ENCODE measurements at regions not wholly inside any gene's neighbourhood (a gene's known extent, or its start where the extent isn't known, plus 50 kb on each side); places are given as distances from the start of the nearest gene placed in this dataset.
"Not testable (repeated sequence)": the region's sequence is repeated elsewhere in the genome, so short reads cannot be mapped to it uniquely, and the experiment has no call there.

GRCh38 chr11:25218036-25218435, 721.2 kb downstream of the LUZP2 start:
- Histone ChIP-seq H3K36me3 (no peaks in the 10 kb centered on the region), H3K4me1 (no peaks in the 10 kb centered on the region), H4K20me1 (no peaks in the 10 kb centered on the region), H3K4me2 (no peak overlapping the region), H3K9ac (no peak overlapping the region), H3K27me3 (no peaks in the 10 kb centered on the region), H3K9me3 (no peaks in the 10 kb centered on the region), H3K27ac (no peak overlapping the region), H3K4me3 (no peak overlapping the region)
- TF ChIP-seq Cebpa-rat (IDR thresholded peaks at IDR 0.05) = no peak

- Histone ChIP-seq H3K4me2 (no peak overlapping the region), H4K20me1 (no peaks in the 10 kb centered on the region), H3K4me3 (no peak overlapping the region), H3K9ac (no peak overlapping the region), H3K4me1 (no peaks in the 10 kb centered on the region), H3K27me3 (no peaks in the 10 kb centered on the region), H3K27ac (no peak overlapping the region), H3K36me3 (no peaks in the 10 kb centered on the region), H3K9me3 (no peaks in the 10 kb centered on the region)
- no peak for TF ChIP-seq Cebpa-rat (IDR thresholded peaks at IDR 0.05)
These were observed 728.2 kb downstream of the LUZP2 start for GRCh38 chr11:25225078-25225477.

GRCh38 chr11:25242928-25243327, 746.1 kb downstream of the LUZP2 start:
- no peaks in the 10 kb centered on the region for H3K4me1 ChIP-seq
- H3K4me2 ChIP-seq = no peak overlapping the region
- TF ChIP-seq Cebpa-rat (IDR thresholded peaks at IDR 0.05) = no peak
- peaks cover 9% of the 10 kb centered on the region for H3K9me3 ChIP-seq
- H3K4me3 ChIP-seq = no peak overlapping the region
- no peaks in the 10 kb centered on the region for H4K20me1 ChIP-seq
- no peak overlapping the region for H3K27ac ChIP-seq
- H3K9ac ChIP-seq = no peak overlapping the region
- no peaks in the 10 kb centered on the region for H3K27me3 ChIP-seq
- no peaks in the 10 kb centered on the region for H3K36me3 ChIP-seq

GRCh38 chr11:25244126-25244525, 747.3 kb downstream of the LUZP2 start:
- no peak overlapping the region for H3K27ac ChIP-seq
- no peaks in the 10 kb centered on the region for H3K4me1 ChIP-seq
- H3K4me2 ChIP-seq = no peak overlapping the region
- H3K27me3 ChIP-seq = no peaks in the 10 kb centered on the region
- no peak for TF ChIP-seq Cebpa-rat (IDR thresholded peaks at IDR 0.05)
- no peak overlapping the region for H3K4me3 ChIP-seq
- no peaks in the 10 kb centered on the region for H3K36me3 ChIP-seq
- H4K20me1 ChIP-seq = no peaks in the 10 kb centered on the region
- no peak overlapping the region for H3K9ac ChIP-seq
- H3K9me3 ChIP-seq = peaks cover 9% of the 10 kb centered on the region

- Histone ChIP-seq H3K4me1 (no peaks in the 10 kb centered on the region), H3K36me3 (no peaks in the 10 kb centered on the region), H3K4me2 (no peak overlapping the region), H3K9ac (no peak overlapping the region), H3K27ac (no peak overlapping the region), H3K27me3 (no peaks in the 10 kb centered on the region), H3K4me3 (no peak overlapping the region), H3K9me3 (peaks cover 9% of the 10 kb centered on the region), H4K20me1 (no peaks in the 10 kb centered on the region)
- no peak for TF ChIP-seq Cebpa-rat (IDR thresholded peaks at IDR 0.05)
These were observed 750.5 kb downstream of the LUZP2 start for GRCh38 chr11:25247336-25247735.

- no peak overlapping the region for H3K9ac ChIP-seq
- H3K27me3 ChIP-seq = no peaks in the 10 kb centered on the region
- H3K9me3 ChIP-seq = no peaks in the 10 kb centered on the region
- H3K27ac ChIP-seq = no peak overlapping the region
- H3K4me2 ChIP-seq = no peak overlapping the region
- no peak overlapping the region for H3K4me3 ChIP-seq
- H3K36me3 ChIP-seq = no peaks in the 10 kb centered on the region
- no peaks in the 10 kb centered on the region for H4K20me1 ChIP-seq
- H3K4me1 ChIP-seq = no peaks in the 10 kb centered on the region
- TF ChIP-seq Cebpa-rat (IDR thresholded peaks at IDR 0.05) = no peak
These were observed 756.0 kb downstream of the LUZP2 start for GRCh38 chr11:25252854-25253253.

GRCh38 chr11:25263861-25264260, 767.0 kb downstream of the LUZP2 start:
- H4K20me1 ChIP-seq, H3K4me2 ChIP-seq, H3K9ac ChIP-seq: not testable (repeated sequence)

GRCh38 chr11:25271301-25271700, 774.4 kb downstream of the LUZP2 start:
- no peak overlapping the region for H3K4me2 ChIP-seq
- H3K27ac ChIP-seq = no peak overlapping the region
- H3K4me3 ChIP-seq = no peak overlapping the region
- TF ChIP-seq Cebpa-rat (IDR thresholded peaks at IDR 0.05) = no peak
- H3K36me3 ChIP-seq = no peaks in the 10 kb centered on the region
- H3K27me3 ChIP-seq = no peaks in the 10 kb centered on the region
- H3K9ac ChIP-seq = no peak overlapping the region
- H3K9me3 ChIP-seq = no peaks in the 10 kb centered on the region
- no peaks in the 10 kb centered on the region for H3K4me1 ChIP-seq
- no peaks in the 10 kb centered on the region for H4K20me1 ChIP-seq

More at GRCh38 chr11:25263861-25264260, 767.0 kb downstream of the LUZP2 start:
- not testable (repeated sequence) for H3K4me3 ChIP-seq, H3K36me3 ChIP-seq, H3K4me1 ChIP-seq, H3K9me3 ChIP-seq, H3K27ac ChIP-seq, H3K27me3 ChIP-seq

- Histone ChIP-seq H3K4me2 (no peak overlapping the region), H3K9me3 (no peaks in the 10 kb centered on the region), H3K36me3 (no peaks in the 10 kb centered on the region), H3K4me1 (no peaks in the 10 kb centered on the region), H3K4me3 (no peak overlapping the region), H3K9ac (no peak overlapping the region), H3K27me3 (no peaks in the 10 kb centered on the region), H4K20me1 (no peaks in the 10 kb centered on the region), H3K27ac (no peak overlapping the region)
- TF ChIP-seq Cebpa-rat (IDR thresholded peaks at IDR 0.05) = no peak
These were observed 775.4 kb downstream of the LUZP2 start for GRCh38 chr11:25272214-25272613.

GRCh38 chr11:25280821-25281220, 784.0 kb downstream of the LUZP2 start:
- H3K27me3 ChIP-seq, H3K9me3 ChIP-seq, H3K27ac ChIP-seq, H3K4me3 ChIP-seq, H4K20me1 ChIP-seq, H3K9ac ChIP-seq, H3K4me2 ChIP-seq, H3K36me3 ChIP-seq, H3K4me1 ChIP-seq: not testable (repeated sequence)

GRCh38 chr11:25293166-25293565, 796.3 kb downstream of the LUZP2 start:
- Histone ChIP-seq H3K4me1 (no peaks in the 10 kb centered on the region), H3K4me3 (no peak overlapping the region), H3K9me3 (no peaks in the 10 kb centered on the region), H4K20me1 (no peaks in the 10 kb centered on the region), H3K9ac (no peak overlapping the region), H3K27ac (no peak overlapping the region), H3K36me3 (no peaks in the 10 kb centered on the region), H3K4me2 (no peak overlapping the region), H3K27me3 (no peaks in the 10 kb centered on the region)
- TF ChIP-seq Cebpa-rat (IDR thresholded peaks at IDR 0.05) = no peak
